H1 (cell line): ENCODE measurements at regions not wholly inside any gene's neighbourhood (a gene's known extent, or its start where the extent isn't known, plus 50 kb on each side); places are given as distances from the start of the nearest gene placed in this dataset.

Experiments used
- CTCF ChIA-PET: fragments of 300-600 bp; sonication (Branson Sonifier 250); formaldehyde crosslinking; loops from one replicate; lab custom pipeline; 2021; ENCODE audit not compliant: partially characterized antibody; lab: Charles Lee
- POLR2A ChIA-PET: fragments of 300-600 bp; sonication (Branson Sonifier 250); formaldehyde crosslinking; loops from one replicate; lab custom pipeline; 2021; ENCODE audit warnings: inconsistent platforms; ENCODE audit not compliant: partially characterized antibody; lab: Charles Lee
- DNase-seq, 2 experiments: peaks; one replicate each; pipeline versions ENCODE4 v3.0.0 to v3.0.0-alpha.2; 2010 to 2022; ENCODE audit warnings: low spot score in 2 of 2, low read depth in 1 of 2, mixed read lengths in 1 of 2
- FAIRE-seq: peaks from 2 replicates; lab custom pipeline; 2011; peaks lifted over from hg19 to GRCh38; lab: Jason Lieb, UNC
- H2AFZ ChIP-seq: 2 replicates; pipeline ENCODE4 v1.8.1; 2012; ENCODE audit warnings: low read length, inconsistent platforms
- H2AK5ac ChIP-seq: 2 replicates; pipeline ENCODE4 v1.6.1; 2013; ENCODE audit warnings: low read depth, low read length
- H2BK120ac ChIP-seq: replicated peaks from 2 replicates; pipeline ENCODE3; 2013; ENCODE audit warnings: low read depth, low read length, inconsistent platforms
- H2BK12ac ChIP-seq: 2 replicates; pipeline ENCODE4 v1.6.1; 2013; ENCODE audit warnings: low read depth, low read length
- H2BK15ac ChIP-seq: 2 replicates; pipeline ENCODE4 v1.6.1; 2013; ENCODE audit warnings: low read length
- H2BK20ac ChIP-seq: 2 replicates; pipeline ENCODE4 v1.6.1; 2013; ENCODE audit warnings: low read length
- H2BK5ac ChIP-seq: 2 replicates; pipeline ENCODE4 v1.6.1; 2013; ENCODE audit warnings: low read depth, low read length
- H3K14ac ChIP-seq: 2 replicates; pipeline ENCODE4 v1.6.1; 2013; ENCODE audit warnings: inconsistent platforms; ENCODE audit not compliant: insufficient read length
- H3K18ac ChIP-seq: 2 replicates; pipeline ENCODE4 v1.6.1; 2013; ENCODE audit warnings: low read length; ENCODE audit errors: extremely low read depth
- H3K23ac ChIP-seq: 2 replicates; pipeline ENCODE4 v1.6.1; 2013; ENCODE audit warnings: inconsistent platforms; ENCODE audit not compliant: insufficient read length
- H3K23me2 ChIP-seq: 2 replicates; pipeline ENCODE4 v1.6.1; 2013; ENCODE audit warnings: low read depth, low read length
- H3K27ac ChIP-seq: 2 replicates; pipeline ENCODE4 v1.6.1; 2011; ENCODE audit warnings: low read depth, low read length, inconsistent platforms
- H3K27me3 ChIP-seq, 4 experiments: replicated peaks in 1 of 4; 1 replicate in 1 of 4; 2 replicates in 3 of 4; pipeline versions ENCODE4 v1.6.1 to v1.8.1; 2011 to 2013; ENCODE audit warnings: low read length in 3 of 4, mild to moderate bottlenecking in 3 of 4, inconsistent platforms in 2 of 4, mixed read lengths in 2 of 4, moderate library complexity in 1 of 4; ENCODE audit not compliant: control insufficient read depth in 3 of 4, insufficient read depth in 3 of 4; ENCODE audit errors: extremely low read depth in 1 of 4
- H3K36me3 ChIP-seq, 4 experiments: 2 replicates each; pipeline versions ENCODE4 v1.6.1 to v1.8.1; 2011 to 2013; ENCODE audit warnings: mild to moderate bottlenecking in 4 of 4, low read length in 3 of 4, moderate library complexity in 2 of 4, control low read depth in 1 of 4, inconsistent platforms in 1 of 4; ENCODE audit not compliant: insufficient read depth in 4 of 4, control insufficient read depth in 2 of 4
- H3K4ac ChIP-seq: replicated peaks from 2 replicates; pipeline ENCODE3; 2013; ENCODE audit warnings: low read length, low read depth, mixed read lengths, inconsistent platforms; ENCODE audit not compliant: insufficient read length
- H3K4me1 ChIP-seq, 4 experiments: replicated peaks in 1 of 4; 1 replicate in 1 of 4; 2 replicates in 3 of 4; pipeline versions ENCODE4 v1.6.1 to v1.8.1; 2011 to 2013; ENCODE audit warnings: low read length in 3 of 4, inconsistent platforms in 2 of 4, mixed read lengths in 1 of 4; ENCODE audit not compliant: insufficient read depth in 4 of 4, control insufficient read depth in 3 of 4
- H3K4me2 ChIP-seq, 2 experiments: 2 replicates each; pipeline versions ENCODE4 v1.6.1 to v1.8.1; 2011 to 2013; ENCODE audit warnings: low read depth in 2 of 2, low read length in 2 of 2, control low read depth in 1 of 2, inconsistent platforms in 1 of 2, mild to moderate bottlenecking in 1 of 2; ENCODE audit not compliant: insufficient read depth in 1 of 2
- H3K4me3 ChIP-seq, 4 experiments: fragments of 200-600, 300-600 bp in 1 of 4; sonication (generic), shearing (Covaris generic), sonication (Bioruptor Twin) in 1 of 4; 2 replicates each; pipeline versions ENCODE4 v1.5.1 to v1.8.1; 2011 to 2016; ENCODE audit warnings: low read length in 4 of 4, low read depth in 3 of 4, control low read depth in 2 of 4, inconsistent platforms in 2 of 4, mild to moderate bottlenecking in 2 of 4, mixed read lengths in 1 of 4, moderate library complexity in 1 of 4; ENCODE audit not compliant: insufficient read depth in 2 of 4; ENCODE audit errors: extremely low read depth in 1 of 4
- H3K56ac ChIP-seq: replicated peaks from 2 replicates; pipeline ENCODE3; 2013; ENCODE audit warnings: low read depth, mild to moderate bottlenecking, mixed read lengths, low read length, inconsistent platforms; ENCODE audit not compliant: insufficient read length
- H3K79me1 ChIP-seq: 2 replicates; pipeline ENCODE4 v1.6.1; 2013; ENCODE audit warnings: low read depth, low read length, control low read depth
- H3K79me2 ChIP-seq, 2 experiments: 2 replicates each; pipeline versions ENCODE4 v1.6.1 to v1.8.1; 2012 to 2013; ENCODE audit warnings: low read length in 2 of 2, mild to moderate bottlenecking in 2 of 2, inconsistent platforms in 1 of 2; ENCODE audit not compliant: insufficient read depth in 2 of 2, control insufficient read depth in 1 of 2
- H3K9ac ChIP-seq, 4 experiments: replicated peaks in 1 of 4; 1 replicate in 1 of 4; 2 replicates in 3 of 4; pipeline versions ENCODE4 v1.6.1 to v1.8.1; 2011 to 2013; ENCODE audit warnings: low read depth in 3 of 4, low read length in 3 of 4, control low read depth in 2 of 4, mild to moderate bottlenecking in 2 of 4, moderate library complexity in 2 of 4, inconsistent platforms in 1 of 4; ENCODE audit errors: extremely low read depth in 1 of 4
- H3K9me3 ChIP-seq, 2 experiments: 2 replicates each; pipeline versions ENCODE4 v1.6.1 to v1.8.1; 2012 to 2013; ENCODE audit warnings: mild to moderate bottlenecking in 2 of 2, moderate library complexity in 2 of 2, control low read depth in 1 of 2, inconsistent platforms in 1 of 2, low read depth in 1 of 2, low read length in 1 of 2, mixed read lengths in 1 of 2; ENCODE audit not compliant: insufficient read depth in 2 of 2
- H4K20me1 ChIP-seq, 2 experiments: replicated peaks in 1 of 2; 2 replicates each; pipeline versions ENCODE3 to v1.8.1; 2011 to 2013; ENCODE audit warnings: inconsistent platforms in 2 of 2, low read length in 2 of 2, mild to moderate bottlenecking in 1 of 2; ENCODE audit not compliant: insufficient read depth in 2 of 2, control insufficient read depth in 1 of 2
- H4K5ac ChIP-seq: 2 replicates; pipeline ENCODE4 v1.6.1; 2013; ENCODE audit warnings: low read length, low read depth, mixed read lengths, inconsistent platforms; ENCODE audit not compliant: insufficient read length
- H4K8ac ChIP-seq: 2 replicates; pipeline ENCODE4 v1.8.0; 2013; ENCODE audit warnings: mild to moderate bottlenecking, moderate library complexity, low read length, inconsistent platforms; ENCODE audit not compliant: insufficient read depth; ENCODE audit errors: extremely low read depth
- H4K91ac ChIP-seq: replicated peaks from 2 replicates; pipeline ENCODE3; 2013; ENCODE audit warnings: low read length, mixed read lengths, inconsistent platforms; ENCODE audit not compliant: insufficient read length
- ATF3 ChIP-seq: IDR thresholded peaks from 2 replicates; pipeline ENCODE4 v1.6.1; 2011; ENCODE audit warnings: low read depth, mild to moderate bottlenecking, low read length; ENCODE audit not compliant: insufficient read depth
- CBX8 ChIP-seq: fragments of 300-800, 300-1000 bp; sonication (generic); IDR thresholded peaks from 2 replicates; pipeline ENCODE4 v1.7.1; 2016; ENCODE audit warnings: low read depth, low read length, borderline replicate concordance
- CEBPB ChIP-seq: IDR thresholded peaks from 2 replicates; pipeline ENCODE4 v1.6.1; 2012; ENCODE audit warnings: low read depth, low read length
- KDM5A ChIP-seq: fragments of 200-600 bp; IDR thresholded peaks from 2 replicates; pipeline ENCODE4 v1.7.1; 2012; ENCODE audit warnings: mild to moderate bottlenecking, low read length, inconsistent platforms, mixed read lengths
- SAP30 ChIP-seq: fragments of 300-600 bp; sonication (generic); IDR thresholded peaks from 2 replicates; pipeline ENCODE4 v1.7.1; 2012; ENCODE audit warnings: low read length, moderate library complexity, mild to moderate bottlenecking, inconsistent platforms; ENCODE audit not compliant: insufficient read depth, insufficient replicate concordance
- SIRT6 ChIP-seq: IDR thresholded peaks from one replicate; pipeline ENCODE4 v1.7.1; 2012; ENCODE audit warnings: low read length, inconsistent platforms
- WGBS, 2 experiments: shearing (Covaris generic) in 1 of 2; methylation state at CpG; one replicate each; pipeline versions ENCODE4 v1.1.6 to v1.1.7; 2013 to 2015; ENCODE audit warnings: low lambda C conversion rate in 2 of 2, mixed read lengths in 2 of 2, inconsistent platforms in 1 of 2, low coverage in 1 of 2, missing lambda C conversion rate in 1 of 2; ENCODE audit not compliant: insufficient replicate concordance in 2 of 2, insufficient coverage in 1 of 2, insufficient read length in 1 of 2; ENCODE audit errors: extremely low coverage in 1 of 2, missing lambda C conversion rate in 1 of 2; 5-methylcytosine and 5-hydroxymethylcytosine counted together

GRCh38 chrX:10031746-10032145 lies 64.6 kb downstream of the CLDN34 start:
- no peak for TF ChIP-seq CEBPB
- TF ChIP-seq CBX8 = no peak
- TF ChIP-seq SIRT6 = no peak
- no peak for TF ChIP-seq ATF3
- no peak for TF ChIP-seq KDM5A
- no peak for TF ChIP-seq SAP30
- no peaks in the 10 kb centered on the region for H3K23me2 ChIP-seq
- no peaks in the 10 kb centered on the region for H3K9me3 ChIP-seq
- POLR2A ChIA-PET = interaction anchor here (0.6 to 2.7 kb wide), 3 partner anchors 9 to 13 kb away, joined by 3 to 7 read pairs (median 3); no protein-coding TSS in a partner anchor
- H3K56ac ChIP-seq = no peak overlapping the region
- no peak overlapping the region; the same call in 1 of the 2 replicates for H2BK5ac ChIP-seq
- no peak overlapping the region for H3K23ac ChIP-seq
- peak overlapping the region; percentile 27 for H4K91ac ChIP-seq
- H2BK20ac ChIP-seq = 0 out of 2 replicates have a peak overlapping the region, but pooled peaks have one; percentile 32
- peaks cover 0 to 9% (median 2%) of the 10 kb centered on the region in 4 experiments; a peak in 2 of 7 replicates for H3K4me1 ChIP-seq
- no peaks in the 10 kb centered on the region for H3K79me1 ChIP-seq
- no peak overlapping the region for H3K27ac ChIP-seq
- H3K79me2 ChIP-seq = peaks cover 0 to 30% of the 10 kb centered on the region in 2 experiments; a peak in 2 of 4 replicates
- H4K8ac ChIP-seq = no peak overlapping the region
- no peak overlapping the region for H3K18ac ChIP-seq
- no peak overlapping the region for H2BK12ac ChIP-seq
- WGBS, 2 experiments = 95% methylated on average over 3 of the region's 9 CpGs; no CpG with 5 or more reads in 1 of the 2 experiments
- DNase-seq (no peak), FAIRE-seq (no peak)
- no peaks in the 10 kb centered on the region for H3K27me3 ChIP-seq
- H3K14ac ChIP-seq = no peak overlapping the region
- H3K9ac ChIP-seq = no peak overlapping the region
- no peak overlapping the region for H3K4me2 ChIP-seq
- H3K4ac ChIP-seq = no peak overlapping the region
- no peak overlapping the region for H3K4me3 ChIP-seq
- H2AK5ac ChIP-seq = 0 out of 2 replicates have a peak overlapping the region, but pooled peaks have one; percentile 53
- H2BK120ac ChIP-seq = no peak overlapping the region
- no peak overlapping the region for H2AFZ ChIP-seq
- H4K5ac ChIP-seq = no peak overlapping the region
- peaks cover 0 to 1% of the 10 kb centered on the region in 2 experiments for H4K20me1 ChIP-seq
- H3K36me3 ChIP-seq = no peaks in the 10 kb centered on the region
- CTCF ChIA-PET = interaction anchor here (1.1 to 1.4 kb wide), 2 partner anchors 88 to 125 kb away, joined by 3 read pairs; partner anchors contain the start of gene CLCN4
- no peak overlapping the region for H2BK15ac ChIP-seq
